Skin epidermis (tissue), 12 donors: ENCODE measurements at regions not wholly inside any gene's neighbourhood (a gene's known extent, or its start where the extent isn't known, plus 50 kb on each side); places are given as distances from the start of the nearest gene placed in this dataset.
"Not testable (repeated sequence)": the region's sequence is repeated elsewhere in the genome, so short reads cannot be mapped to it uniquely, and the experiment has no call there.

Experiments
- H3K27ac ChIP-seq, 21 experiments: fragments of 200-600 bp; sonication (generic) in 11 of 21; one replicate each; pipeline ENCODE4 v1.5.0; 2020; ENCODE audit warnings: mild to moderate bottlenecking in 3 of 21, inconsistent platforms in 2 of 21, moderate library complexity in 2 of 21
- H3K4me3 ChIP-seq, 7 experiments: fragments of 200-600 bp; sonication (generic) in 2 of 7; one replicate each; pipeline ENCODE4 v1.5.0; 2020; ENCODE audit warnings: inconsistent platforms in 2 of 7, mild to moderate bottlenecking in 2 of 7, moderate library complexity in 1 of 7

- H3K4me3 ChIP-seq, result no peak overlapping the region
- H3K27ac ChIP-seq, result no peak overlapping the region
Measured at GRCh38 chr17:71003736-71004135, 834.4 kb downstream of the KCNJ2 start.

GRCh38 chr17:71004413-71004812 is 835.1 kb downstream of the KCNJ2 start:
- H3K4me3 ChIP-seq, result no peak overlapping the region
- H3K27ac ChIP-seq, result no peak overlapping the region

- Histone ChIP-seq H3K4me3 (no peak overlapping the region), H3K27ac (no peak overlapping the region)
Measured at GRCh38 chr17:71011391-71011790, 842.1 kb downstream of the KCNJ2 start.

- Histone ChIP-seq H3K27ac (no peak overlapping the region), H3K4me3 (no peak overlapping the region)
Measured at GRCh38 chr17:71019699-71020098, 850.4 kb downstream of the KCNJ2 start.

GRCh38 chr17:71022758-71023157 is 853.4 kb downstream of the KCNJ2 start:
- Histone ChIP-seq H3K4me3 (no peak overlapping the region), H3K27ac (no peak overlapping the region)

GRCh38 chr17:71023249-71024030 is 854.1 kb downstream of the KCNJ2 start:
- Histone ChIP-seq H3K4me3 (no peak overlapping the region), H3K27ac (no peak overlapping the region)

- no peak overlapping the region for H3K27ac ChIP-seq
- no peak overlapping the region for H3K4me3 ChIP-seq
Measured at GRCh38 chr17:71024172-71024571, 854.8 kb downstream of the KCNJ2 start.

GRCh38 chr17:71024969-71025368 is 855.6 kb downstream of the KCNJ2 start:
- no peak overlapping the region for H3K4me3 ChIP-seq
- H3K27ac ChIP-seq, result no peak overlapping the region

- Histone ChIP-seq H3K4me3 (no peak overlapping the region), H3K27ac (no peak overlapping the region)
Measured at GRCh38 chr17:71029246-71029645, 859.9 kb downstream of the KCNJ2 start.

- not testable (repeated sequence) for H3K27ac ChIP-seq, H3K4me3 ChIP-seq
Measured at GRCh38 chr17:71031286-71031685, 862.0 kb downstream of the KCNJ2 start.

GRCh38 chr17:71032746-71033273 is 863.5 kb downstream of the KCNJ2 start:
- no peak overlapping the region for H3K27ac ChIP-seq
- H3K4me3 ChIP-seq, result no peak overlapping the region

- no peak overlapping the region for H3K4me3 ChIP-seq
Measured at GRCh38 chr17:71033336-71033735, 864.0 kb downstream of the KCNJ2 start.

GRCh38 chr17:71035226-71035625 is 865.9 kb downstream of the KCNJ2 start:
- Histone ChIP-seq H3K4me3 (no peak overlapping the region), H3K27ac (no peak overlapping the region)

More at GRCh38 chr17:71033336-71033735, 864.0 kb downstream of the KCNJ2 start:
- no peak overlapping the region for H3K27ac ChIP-seq

GRCh38 chr17:71037386-71037785 is 868.1 kb downstream of the KCNJ2 start:
- Histone ChIP-seq H3K27ac (no peak overlapping the region), H3K4me3 (no peak overlapping the region)

GRCh38 chr17:71039391-71039790 is 870.1 kb downstream of the KCNJ2 start:
- H3K27ac ChIP-seq, result no peak overlapping the region
- H3K4me3 ChIP-seq, result no peak overlapping the region

- no peak overlapping the region for H3K27ac ChIP-seq
- no peak overlapping the region for H3K4me3 ChIP-seq
Measured at GRCh38 chr17:71052971-71053370, 883.6 kb downstream of the KCNJ2 start.

- no peak overlapping the region for H3K4me3 ChIP-seq
- H3K27ac ChIP-seq, result no peak overlapping the region
Measured at GRCh38 chr17:71055128-71055527, 885.8 kb downstream of the KCNJ2 start.

GRCh38 chr17:71057448-71057847 is 888.1 kb downstream of the KCNJ2 start:
- Histone ChIP-seq H3K27ac (no peak overlapping the region), H3K4me3 (no peak overlapping the region)

GRCh38 chr17:71057938-71058337 is 888.6 kb downstream of the KCNJ2 start:
- H3K4me3 ChIP-seq, result no peak overlapping the region
- no peak overlapping the region for H3K27ac ChIP-seq

GRCh38 chr17:71063127-71063526 is 893.8 kb downstream of the KCNJ2 start:
- H3K4me3 ChIP-seq, result no peak overlapping the region
- no peak overlapping the region for H3K27ac ChIP-seq

- Histone ChIP-seq H3K27ac (no peak overlapping the region), H3K4me3 (no peak overlapping the region)
Measured at GRCh38 chr17:71063559-71063958, 894.2 kb downstream of the KCNJ2 start.
